ENCODE measurements at regions not wholly inside any gene's neighbourhood (a gene's known extent, or its start where the extent isn't known, plus 50 kb on each side); places are given as distances from the start of the nearest gene placed in this dataset.
"Not testable (repeated sequence)": the region's sequence is repeated elsewhere in the genome, so short reads cannot be mapped to it uniquely, and the experiment has no call there.

- Mint-ChIP-seq H3K4me3 (no peak overlapping the region), H3K27ac (no peak overlapping the region), H3K4me1 (no peaks in the 10 kb centered on the region), H3K36me3 (ENCODE audit: low read depth) (no peaks in the 10 kb centered on the region), H3K27me3 (no peaks in the 10 kb centered on the region), H3K9me3 (peaks cover 12% of the 10 kb centered on the region)
- ChIA-PET CTCF (no interaction called here), POLR2A (no interaction called here)
- DNase-seq = no peak
Measured at GRCh38 chr10:81704596-81704995, 170.4 kb upstream of the NRG3 start.

- CTCF ChIA-PET = no interaction called here
- Mint-ChIP-seq H3K9me3 (peaks cover 2% of the 10 kb centered on the region), H3K27ac (no peak overlapping the region), H3K4me3 (no peak overlapping the region), H3K36me3 (ENCODE audit: low read depth) (no peaks in the 10 kb centered on the region), H3K4me1 (no peaks in the 10 kb centered on the region), H3K27me3 (no peaks in the 10 kb centered on the region)
- POLR2A ChIA-PET = no interaction called here
- no peak for DNase-seq
Measured at GRCh38 chr10:81708416-81708815, 166.6 kb upstream of the NRG3 start.

- Mint-ChIP-seq H3K4me3 (no peak overlapping the region), H3K9me3 (peaks cover 2% of the 10 kb centered on the region)
Measured at GRCh38 chr10:81708929-81709328, 166.1 kb upstream of the NRG3 start.

GRCh38 chr10:81722399-81722798 is 152.6 kb upstream of the NRG3 start:
- ChIA-PET CTCF (no interaction called here), POLR2A (no interaction called here)
- peaks cover 8% of the 10 kb centered on the region for H3K9me3 Mint-ChIP-seq
- no peak overlapping the region for H3K4me3 Mint-ChIP-seq
- no peaks in the 10 kb centered on the region for H3K27me3 Mint-ChIP-seq
- no peak for DNase-seq
- no peak overlapping the region for H3K27ac Mint-ChIP-seq
- H3K4me1 Mint-ChIP-seq = peaks cover 19% of the 10 kb centered on the region
- no peaks in the 10 kb centered on the region for H3K36me3 Mint-ChIP-seq (ENCODE audit: low read depth)

More at GRCh38 chr10:81708929-81709328, 166.1 kb upstream of the NRG3 start:
- POLR2A ChIA-PET = no interaction called here
- Mint-ChIP-seq H3K27me3 (no peaks in the 10 kb centered on the region), H3K4me1 (no peaks in the 10 kb centered on the region), H3K27ac (no peak overlapping the region), H3K36me3 (ENCODE audit: low read depth) (no peaks in the 10 kb centered on the region)
- no peak for DNase-seq
- CTCF ChIA-PET = no interaction called here

GRCh38 chr10:81724431-81724830 is 150.6 kb upstream of the NRG3 start:
- H3K27ac Mint-ChIP-seq = peak overlapping the region; percentile 85
- H3K4me3 Mint-ChIP-seq = peak overlapping the region; percentile 2
- no peaks in the 10 kb centered on the region for H3K27me3 Mint-ChIP-seq
- CTCF ChIA-PET = no interaction called here
- POLR2A ChIA-PET = no interaction called here
- DNase-seq = peak; percentile 6
- H3K9me3 Mint-ChIP-seq = peaks cover 8% of the 10 kb centered on the region
- H3K36me3 Mint-ChIP-seq (ENCODE audit: low read depth) = no peaks in the 10 kb centered on the region
- H3K4me1 Mint-ChIP-seq = peaks cover 21% of the 10 kb centered on the region

- ChIA-PET CTCF (no interaction called here), POLR2A (no interaction called here)
- H3K9me3 Mint-ChIP-seq = peaks cover 8% of the 10 kb centered on the region
- no peaks in the 10 kb centered on the region for H3K36me3 Mint-ChIP-seq (ENCODE audit: low read depth)
- no peaks in the 10 kb centered on the region for H3K27me3 Mint-ChIP-seq
- peaks cover 21% of the 10 kb centered on the region for H3K4me1 Mint-ChIP-seq
- H3K27ac Mint-ChIP-seq = no peak overlapping the region
- DNase-seq = no peak
- H3K4me3 Mint-ChIP-seq = no peak overlapping the region
Measured at GRCh38 chr10:81725851-81726250, 149.1 kb upstream of the NRG3 start.

GRCh38 chr10:81728692-81729091 is 146.3 kb upstream of the NRG3 start:
- CTCF ChIA-PET = no interaction called here
- POLR2A ChIA-PET = no interaction called here
- no peaks in the 10 kb centered on the region for H3K27me3 Mint-ChIP-seq
- H3K36me3 Mint-ChIP-seq (ENCODE audit: low read depth) = no peaks in the 10 kb centered on the region
- H3K4me1 Mint-ChIP-seq = peaks cover 21% of the 10 kb centered on the region
- DNase-seq = no peak
- H3K27ac Mint-ChIP-seq = no peak overlapping the region
- H3K4me3 Mint-ChIP-seq = no peak overlapping the region
- peaks cover 8% of the 10 kb centered on the region for H3K9me3 Mint-ChIP-seq

- Mint-ChIP-seq H3K4me3 (no peak overlapping the region), H3K9me3 (peaks cover 4% of the 10 kb centered on the region), H3K36me3 (ENCODE audit: low read depth) (no peaks in the 10 kb centered on the region), H3K27ac (no peak overlapping the region), H3K4me1 (peaks cover 2% of the 10 kb centered on the region), H3K27me3 (no peaks in the 10 kb centered on the region)
- CTCF ChIA-PET = no interaction called here
- no peak for DNase-seq
- POLR2A ChIA-PET = no interaction called here
Measured at GRCh38 chr10:81730891-81731290, 144.1 kb upstream of the NRG3 start.

- Mint-ChIP-seq H3K27ac (no peak overlapping the region), H3K4me3 (no peak overlapping the region), H3K36me3 (ENCODE audit: low read depth) (no peaks in the 10 kb centered on the region), H3K27me3 (no peaks in the 10 kb centered on the region), H3K9me3 (peaks cover 7% of the 10 kb centered on the region), H3K4me1 (peaks cover under 1% of the 10 kb centered on the region)
- no peak for DNase-seq
- CTCF ChIA-PET = no interaction called here
- POLR2A ChIA-PET = no interaction called here
Measured at GRCh38 chr10:81733542-81733941, 141.5 kb upstream of the NRG3 start.

- POLR2A ChIA-PET; H3K36me3 Mint-ChIP-seq (ENCODE audit: low read depth); H3K27ac Mint-ChIP-seq; H3K4me3 Mint-ChIP-seq; H3K9me3 Mint-ChIP-seq; H3K4me1 Mint-ChIP-seq; DNase-seq; H3K27me3 Mint-ChIP-seq: not testable (repeated sequence)
- CTCF ChIA-PET = interaction anchor here (1.3 kb wide), 1 partner anchor 9 kb away, joined by 3 read pairs; no protein-coding TSS in a partner anchor
Measured at GRCh38 chr10:81735167-81735566, 139.8 kb upstream of the NRG3 start.

- H3K4me3 Mint-ChIP-seq = no peak overlapping the region
- H3K9me3 Mint-ChIP-seq = no peaks in the 10 kb centered on the region
- H3K27me3 Mint-ChIP-seq = no peaks in the 10 kb centered on the region
- no peaks in the 10 kb centered on the region for H3K36me3 Mint-ChIP-seq (ENCODE audit: low read depth)
- DNase-seq = no peak
- H3K4me1 Mint-ChIP-seq = no peaks in the 10 kb centered on the region
- CTCF ChIA-PET = no interaction called here
- H3K27ac Mint-ChIP-seq = no peak overlapping the region
- POLR2A ChIA-PET = no interaction called here
Measured at GRCh38 chr10:81759111-81759510, 115.9 kb upstream of the NRG3 start.

GRCh38 chr10:81784111-81784597 is 90.8 kb upstream of the NRG3 start:
- DNase-seq = no peak
- no peak overlapping the region for H3K27ac Mint-ChIP-seq
- CTCF ChIA-PET = no interaction called here
- no peaks in the 10 kb centered on the region for H3K36me3 Mint-ChIP-seq (ENCODE audit: low read depth)
- POLR2A ChIA-PET = no interaction called here
- H3K9me3 Mint-ChIP-seq = peaks cover 9% of the 10 kb centered on the region
- no peak overlapping the region for H3K4me3 Mint-ChIP-seq
- H3K27me3 Mint-ChIP-seq = no peaks in the 10 kb centered on the region
- no peaks in the 10 kb centered on the region for H3K4me1 Mint-ChIP-seq

GRCh38 chr10:81792729-81793128 is 82.3 kb upstream of the NRG3 start:
- no peaks in the 10 kb centered on the region for H3K4me1 Mint-ChIP-seq
- H3K27ac Mint-ChIP-seq = no peak overlapping the region
- peaks cover 2% of the 10 kb centered on the region for H3K9me3 Mint-ChIP-seq
- ChIA-PET CTCF (interaction anchor here (0.7 kb wide), 1 partner anchor 27 kb away, joined by 3 read pairs; no protein-coding TSS in a partner anchor), POLR2A (no interaction called here)
- no peaks in the 10 kb centered on the region for H3K27me3 Mint-ChIP-seq
- no peak for DNase-seq
- no peak overlapping the region for H3K4me3 Mint-ChIP-seq
- no peaks in the 10 kb centered on the region for H3K36me3 Mint-ChIP-seq (ENCODE audit: low read depth)

GRCh38 chr10:81806842-81807241 is 68.2 kb upstream of the NRG3 start:
- Mint-ChIP-seq H3K9me3 (peaks cover 18% of the 10 kb centered on the region), H3K36me3 (ENCODE audit: low read depth) (no peaks in the 10 kb centered on the region), H3K4me3 (no peak overlapping the region), H3K27me3 (no peaks in the 10 kb centered on the region), H3K27ac (no peak overlapping the region), H3K4me1 (no peaks in the 10 kb centered on the region)
- ChIA-PET POLR2A (no interaction called here), CTCF (no interaction called here)
- no peak for DNase-seq
